WI38 (cell line): ENCODE measurements at regions not wholly inside any gene's neighbourhood (a gene's known extent, or its start where the extent isn't known, plus 50 kb on each side); places are given as distances from the start of the nearest gene placed in this dataset.

Source experiments
- H3K4me3 ChIP-seq: 2 replicates; pipeline ENCODE4 v1.5.1; 2011; ENCODE audit warnings: low read depth, mild to moderate bottlenecking, control low read depth, low read length
- CTCF ChIP-seq: IDR thresholded peaks from 2 replicates; pipeline ENCODE4 v1.5.1; 2012; ENCODE audit warnings: low read depth, mild to moderate bottlenecking, control low read depth, low read length

- H3K4me3 ChIP-seq = no peak overlapping the region
- no peak for TF ChIP-seq CTCF
These were observed 361.5 kb upstream of the ADGRL2 start for GRCh38 chr1:81439046-81439823.

- no peak for TF ChIP-seq CTCF
- H3K4me3 ChIP-seq = no peak overlapping the region
These were observed 363.1 kb upstream of the ADGRL2 start for GRCh38 chr1:81437649-81438048.

- H3K4me3 ChIP-seq = no peak overlapping the region
- TF ChIP-seq CTCF = no peak
These were observed 363.5 kb upstream of the ADGRL2 start for GRCh38 chr1:81437213-81437612.

GRCh38 chr1:81435175-81435574 is 365.6 kb upstream of the ADGRL2 start:
- H3K4me3 ChIP-seq = no peak overlapping the region
- TF ChIP-seq CTCF = no peak

- no peak for TF ChIP-seq CTCF
- no peak overlapping the region for H3K4me3 ChIP-seq
These were observed 367.1 kb upstream of the ADGRL2 start for GRCh38 chr1:81433676-81434075.

- TF ChIP-seq CTCF = no peak
These were observed 368.1 kb upstream of the ADGRL2 start for GRCh38 chr1:81432654-81433109.

GRCh38 chr1:81432059-81432458 is 368.7 kb upstream of the ADGRL2 start:
- H3K4me3 ChIP-seq = no peak overlapping the region
- no peak for TF ChIP-seq CTCF

More at GRCh38 chr1:81432654-81433109, 368.1 kb upstream of the ADGRL2 start:
- no peak overlapping the region for H3K4me3 ChIP-seq
